ENCODE measurements at regions not wholly inside any gene's neighbourhood (a gene's known extent, or its start where the extent isn't known, plus 50 kb on each side); places are given as distances from the start of the nearest gene placed in this dataset.

DNA sequence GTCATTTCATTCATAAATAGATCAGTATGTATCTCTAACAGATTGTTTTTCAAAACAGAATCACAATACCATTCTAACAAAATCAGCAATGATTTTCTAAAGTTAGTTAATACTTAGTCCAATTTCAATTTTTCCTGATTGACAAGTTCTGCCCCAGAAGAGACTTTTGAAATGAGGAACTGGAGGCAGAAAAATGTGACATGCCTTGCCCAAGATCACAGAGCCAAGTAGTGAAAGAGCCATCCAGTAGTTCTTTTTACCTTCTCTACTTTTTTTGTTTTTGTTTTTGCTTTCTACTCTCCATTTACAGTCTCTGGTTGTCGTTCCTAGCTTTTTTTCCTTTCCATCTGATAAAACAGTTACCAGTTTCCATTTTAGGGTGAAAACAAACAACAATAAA lies 129.3 kb upstream of the TMEM164 start:
- TF ChIP-seq, protein P1, sequence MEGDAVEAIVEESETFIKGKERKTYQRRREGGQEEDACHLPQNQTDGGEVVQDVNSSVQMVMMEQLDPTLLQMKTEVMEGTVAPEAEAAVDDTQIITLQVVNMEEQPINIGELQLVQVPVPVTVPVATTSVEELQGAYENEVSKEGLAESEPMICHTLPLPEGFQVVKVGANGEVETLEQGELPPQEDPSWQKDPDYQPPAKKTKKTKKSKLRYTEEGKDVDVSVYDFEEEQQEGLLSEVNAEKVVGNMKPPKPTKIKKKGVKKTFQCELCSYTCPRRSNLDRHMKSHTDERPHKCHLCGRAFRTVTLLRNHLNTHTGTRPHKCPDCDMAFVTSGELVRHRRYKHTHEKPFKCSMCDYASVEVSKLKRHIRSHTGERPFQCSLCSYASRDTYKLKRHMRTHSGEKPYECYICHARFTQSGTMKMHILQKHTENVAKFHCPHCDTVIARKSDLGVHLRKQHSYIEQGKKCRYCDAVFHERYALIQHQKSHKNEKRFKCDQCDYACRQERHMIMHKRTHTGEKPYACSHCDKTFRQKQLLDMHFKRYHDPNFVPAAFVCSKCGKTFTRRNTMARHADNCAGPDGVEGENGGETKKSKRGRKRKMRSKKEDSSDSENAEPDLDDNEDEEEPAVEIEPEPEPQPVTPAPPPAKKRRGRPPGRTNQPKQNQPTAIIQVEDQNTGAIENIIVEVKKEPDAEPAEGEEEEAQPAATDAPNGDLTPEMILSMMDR (IDR thresholded peaks at IDR 0.05; ENCODE audit: poor library complexity), result no peak
- TF ChIP-seq EZH2phosphoT487 (IDR thresholded peaks at IDR 0.05; ENCODE audit: low read depth, severe bottlenecking, unreplicated experiment) (no peak), EZH2 (IDR thresholded peaks at IDR 0.05; ENCODE audit: borderline replicate concordance) (no peak)
